Kidney glomerular epithelial cell (primary cell): ENCODE measurements at regions not wholly inside any gene's neighbourhood (a gene's known extent, or its start where the extent isn't known, plus 50 kb on each side); places are given as distances from the start of the nearest gene placed in this dataset.
"Not testable (repeated sequence)": the region's sequence is repeated elsewhere in the genome, so short reads cannot be mapped to it uniquely, and the experiment has no call there.

Source experiments
- DNase-seq: peaks from one replicate; lab custom pipeline; 2025; lab: John Stamatoyannopoulos, UW

DNA sequence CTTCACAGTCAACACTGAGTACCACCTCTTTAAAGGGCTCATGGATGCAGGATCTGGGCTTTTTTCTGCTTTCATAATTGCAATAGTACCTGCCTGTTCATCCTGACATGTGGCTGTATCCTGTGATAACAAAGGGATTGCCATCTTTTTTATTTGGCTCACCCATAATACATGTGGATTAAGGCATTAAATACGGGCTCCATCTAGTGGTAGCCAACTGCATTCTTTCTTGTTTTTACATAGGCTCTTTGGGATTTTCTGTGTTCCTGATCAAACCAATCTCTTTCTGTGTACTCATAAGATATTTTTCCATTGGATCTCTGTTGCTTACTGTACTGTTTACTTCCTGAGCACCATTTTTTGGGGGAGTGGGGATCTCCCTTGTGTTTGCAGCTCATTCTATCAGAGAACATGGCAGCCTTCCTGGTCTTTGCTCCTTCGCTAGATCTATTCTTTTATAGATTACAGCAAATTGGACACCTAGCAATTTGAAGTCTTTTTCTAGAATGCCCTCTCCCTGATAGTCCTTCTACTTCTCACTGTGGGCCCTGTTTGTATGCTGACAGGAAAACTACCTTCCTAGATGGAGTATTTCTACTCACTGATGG lies 723.4 kb upstream of the MDGA2 start:
- peak; percentile 77 for DNase-seq

DNA sequence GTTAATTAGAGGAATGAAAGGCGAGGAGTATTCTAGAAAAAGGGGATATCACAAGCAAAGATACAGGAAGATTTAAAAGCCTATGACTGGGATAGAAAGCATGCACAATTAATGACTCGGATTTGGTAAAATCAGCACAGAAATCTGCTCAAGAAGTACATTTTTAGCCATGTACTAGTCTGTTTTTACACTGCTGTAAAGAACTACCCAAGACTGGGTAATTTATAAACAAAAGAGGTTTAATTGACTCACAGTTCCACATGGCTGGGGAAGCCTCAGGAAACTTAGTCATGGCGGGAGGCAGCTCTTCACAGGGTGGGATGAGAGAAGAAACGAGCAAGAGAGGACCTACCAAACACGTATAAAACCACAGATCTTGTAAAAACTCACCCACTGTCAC lies 716.3 kb upstream of the MDGA2 start:
- DNase-seq, result peak; percentile 52

DNA sequence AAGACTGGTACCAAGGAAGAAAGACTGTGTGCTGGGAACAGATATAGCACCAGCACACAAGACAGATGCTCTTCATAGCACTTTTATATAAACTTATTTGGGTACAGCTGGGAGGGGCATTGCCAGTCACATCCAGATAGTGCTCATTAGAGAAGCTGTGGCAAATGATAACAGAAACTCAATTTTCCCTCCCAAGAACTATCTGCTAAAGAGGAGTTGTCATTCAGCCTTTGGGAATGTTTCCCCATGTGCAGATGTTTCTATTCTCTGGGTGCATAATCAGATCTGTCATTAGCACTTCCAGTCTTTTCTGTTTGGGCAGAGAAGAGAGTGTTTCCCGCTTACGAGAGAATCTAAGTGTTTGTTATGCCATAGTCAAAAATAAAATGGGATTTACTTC lies 714.9 kb upstream of the MDGA2 start:
- no peak for DNase-seq

DNA sequence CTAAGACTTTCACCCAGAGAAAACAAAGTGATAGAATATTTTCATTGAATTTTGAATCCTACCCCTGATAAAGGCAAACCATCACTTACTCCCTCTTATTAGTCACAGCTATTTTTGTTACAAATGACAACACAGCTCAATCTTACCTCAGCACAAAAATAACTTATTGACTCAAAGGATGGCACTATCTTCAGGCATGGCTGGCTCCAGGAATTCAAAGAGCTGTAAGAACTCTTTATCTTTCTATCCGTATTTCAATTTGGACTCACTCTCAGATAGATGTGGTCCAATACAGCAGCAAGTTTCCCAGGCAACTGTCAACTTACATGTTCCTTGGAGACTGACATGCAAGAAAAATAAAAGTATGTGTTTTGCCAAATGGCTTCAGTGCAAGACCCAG lies 709.4 kb upstream of the MDGA2 start:
- peak; percentile 97 for DNase-seq

DNA sequence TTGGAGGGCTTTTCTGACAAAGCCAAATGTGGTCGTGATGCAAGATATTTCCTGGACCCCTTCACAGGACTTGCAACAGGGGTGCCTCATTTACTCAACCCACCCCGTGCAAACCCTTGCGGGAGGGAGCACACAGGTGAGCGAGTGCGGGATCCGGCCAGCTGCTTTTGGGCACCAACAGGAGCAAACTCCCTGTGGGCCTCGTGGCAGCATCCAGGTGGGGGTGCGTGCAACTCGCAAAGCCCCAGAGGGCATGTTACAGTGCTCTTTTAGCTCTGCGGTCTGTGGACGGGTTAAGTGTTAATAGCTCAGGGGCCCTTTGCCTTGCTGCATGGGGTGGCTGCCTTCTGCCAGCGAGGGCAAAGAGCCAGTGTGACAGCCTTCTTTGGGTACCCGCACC lies 707.6 kb upstream of the MDGA2 start:
- no peak for DNase-seq

DNA sequence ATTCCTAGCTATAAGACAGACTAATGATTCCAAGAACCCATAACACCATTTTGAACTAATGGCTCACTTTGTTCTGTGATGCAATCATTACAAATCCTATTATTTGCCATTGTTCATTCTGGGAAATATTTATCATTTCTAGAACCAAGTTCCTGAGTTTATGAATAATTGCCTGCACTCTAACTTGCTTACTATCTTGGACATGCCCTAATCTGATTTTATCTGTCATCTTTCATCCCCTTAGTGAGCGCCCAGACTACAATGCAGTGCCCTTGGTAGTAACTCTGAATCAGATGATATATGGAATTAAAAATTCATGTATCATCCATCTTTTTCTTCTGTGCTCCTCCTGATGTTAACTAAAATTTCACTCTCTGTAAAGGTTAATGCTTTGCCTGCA lies 703.1 kb upstream of the MDGA2 start:
- DNase-seq, result no peak

DNA sequence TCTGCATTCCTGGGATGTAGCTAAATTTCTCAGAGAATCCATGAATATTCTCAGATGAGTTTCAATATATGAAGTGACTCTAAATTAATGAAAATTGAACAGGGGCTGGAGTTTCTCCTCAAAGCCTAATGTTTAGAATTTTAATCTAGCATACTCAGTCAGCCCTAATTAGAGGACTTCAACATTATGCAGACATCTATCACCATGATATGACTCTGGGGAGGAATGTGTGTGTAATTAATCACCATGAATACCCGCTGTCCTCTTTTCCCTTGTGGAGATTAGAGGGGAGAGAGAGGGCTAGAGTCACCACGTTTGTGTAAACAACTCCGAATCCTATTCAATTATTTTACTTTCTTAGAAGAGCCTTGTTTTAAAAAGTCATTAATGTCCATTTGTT lies 698.6 kb upstream of the MDGA2 start:
- peak; percentile 43 for DNase-seq

DNA sequence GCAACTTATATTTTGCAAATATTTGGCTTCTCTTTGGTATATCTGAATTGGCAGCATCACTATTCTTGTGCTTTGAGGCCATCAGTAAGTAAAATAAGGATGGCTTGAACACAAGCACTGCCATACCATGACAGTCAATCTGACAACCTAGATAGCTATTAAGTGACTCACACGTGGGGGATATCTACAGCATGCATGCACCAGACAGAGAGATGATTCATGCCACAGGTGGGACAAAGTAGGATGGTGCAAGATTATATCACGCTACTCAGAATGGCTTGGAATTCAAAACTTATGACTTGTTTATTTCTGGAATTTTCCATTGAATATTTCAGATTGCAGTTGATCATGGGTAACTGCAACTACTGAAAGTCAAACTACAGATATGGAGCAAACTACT lies 675.6 kb upstream of the MDGA2 start:
- peak; percentile 76 for DNase-seq

DNA sequence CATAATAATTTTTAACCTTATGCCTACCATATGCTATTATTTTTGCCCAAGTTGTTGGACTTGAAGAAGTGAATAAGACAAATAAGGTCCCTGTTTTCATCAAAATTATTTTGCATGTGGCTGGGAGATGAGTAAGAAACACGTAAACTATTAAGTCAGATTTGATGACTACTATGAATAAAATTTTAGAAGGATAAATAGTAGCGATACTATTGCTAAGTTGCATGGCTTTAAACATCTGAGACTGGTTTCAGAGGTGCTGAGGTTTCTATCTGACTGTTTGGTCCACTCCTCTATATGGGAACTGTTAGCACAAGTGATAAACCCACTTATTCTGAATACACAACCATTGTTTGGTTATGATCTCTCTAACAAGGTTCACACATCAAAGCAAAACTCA lies 674.3 kb upstream of the MDGA2 start:
- no peak for DNase-seq

DNA sequence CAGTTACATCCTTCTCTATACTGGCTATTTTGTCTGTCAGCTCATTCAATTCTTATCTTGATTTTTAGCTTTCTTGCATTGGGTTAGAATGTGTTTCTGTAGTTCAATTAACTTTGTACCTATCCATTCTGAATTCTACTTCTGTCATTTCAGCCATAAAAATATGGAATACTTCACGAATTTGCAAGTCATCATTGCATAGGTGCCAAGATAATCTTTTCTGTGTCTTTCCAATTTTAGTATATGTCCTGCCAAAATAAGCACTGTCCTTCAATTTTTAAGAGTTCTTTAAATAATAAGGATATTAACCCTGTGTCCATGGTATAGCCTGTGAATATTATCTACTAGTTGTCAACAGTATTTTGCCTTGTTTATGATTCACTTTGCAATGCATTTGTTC lies 665.7 kb upstream of the MDGA2 start:
- DNase-seq, result no peak

DNA sequence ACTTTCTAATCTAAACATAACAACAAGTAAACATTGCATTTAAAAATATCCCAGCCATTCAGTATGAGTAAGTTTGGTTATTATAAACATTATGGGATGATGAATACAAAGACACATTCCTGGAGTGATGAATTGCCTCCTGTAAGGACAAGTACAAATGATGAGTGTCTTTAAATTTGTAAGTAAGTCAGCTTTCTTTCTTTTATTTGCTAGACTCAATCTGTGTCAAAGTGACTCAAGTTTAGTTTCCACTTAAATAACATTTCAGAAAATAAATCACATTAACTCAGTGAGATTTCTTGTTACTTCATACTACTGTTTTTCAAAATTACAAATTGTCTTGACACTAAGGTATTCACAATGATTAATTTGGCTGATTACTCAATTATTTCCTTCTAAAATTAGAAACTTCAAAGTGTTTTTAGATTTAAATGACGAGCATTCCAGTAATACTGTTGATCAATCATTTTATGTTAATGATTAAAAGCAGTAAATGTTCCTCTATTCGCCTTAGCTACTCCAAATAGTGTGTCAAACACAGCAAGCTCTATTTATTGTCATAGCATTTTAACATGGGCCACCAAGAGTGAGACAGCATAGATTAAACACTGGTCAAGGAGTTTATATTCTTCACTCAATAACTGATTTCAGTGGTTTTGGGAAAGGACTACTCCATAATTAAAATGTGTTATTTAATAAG lies 658.0 kb upstream of the MDGA2 start:
- DNase-seq, result peak; percentile 57

DNA sequence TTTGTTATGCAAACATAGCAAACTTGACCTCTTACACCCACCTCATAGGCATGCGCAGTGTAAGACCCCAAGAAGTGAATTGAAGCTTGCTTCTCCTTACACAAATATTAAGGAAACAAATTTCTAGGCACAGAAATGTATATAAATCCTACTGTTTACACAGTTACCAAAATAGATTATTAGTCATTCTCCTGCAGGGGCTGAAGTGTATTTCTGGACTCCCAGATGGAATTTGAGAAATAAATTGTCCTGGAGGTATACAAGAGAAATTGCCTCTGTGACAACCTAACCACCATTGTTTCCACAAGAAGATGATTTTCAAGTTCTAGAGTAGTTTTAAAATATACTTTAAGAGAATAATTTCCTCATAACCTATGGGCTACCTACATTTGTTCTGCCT lies 656.0 kb upstream of the MDGA2 start:
- DNase-seq, result no peak

DNA sequence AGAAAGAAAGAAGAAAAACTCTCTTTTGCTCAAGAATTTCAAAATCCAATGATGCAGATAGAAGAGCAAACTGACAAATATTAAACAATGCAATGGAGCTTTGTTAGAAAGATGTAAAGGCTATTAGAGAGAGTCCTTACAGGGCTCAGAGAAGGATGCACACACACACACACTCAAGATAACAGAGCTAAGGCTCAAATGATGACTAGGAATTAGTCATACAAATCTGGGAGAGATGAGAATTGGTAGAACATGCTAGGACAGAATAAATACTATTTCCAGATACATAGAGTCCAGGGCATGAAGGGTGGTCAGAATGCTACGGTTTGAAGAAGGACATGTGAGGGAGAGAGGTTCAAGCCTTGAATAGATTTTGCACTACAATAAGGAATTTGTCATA lies 650.1 kb upstream of the MDGA2 start:
- peak; percentile 46 for DNase-seq

DNA sequence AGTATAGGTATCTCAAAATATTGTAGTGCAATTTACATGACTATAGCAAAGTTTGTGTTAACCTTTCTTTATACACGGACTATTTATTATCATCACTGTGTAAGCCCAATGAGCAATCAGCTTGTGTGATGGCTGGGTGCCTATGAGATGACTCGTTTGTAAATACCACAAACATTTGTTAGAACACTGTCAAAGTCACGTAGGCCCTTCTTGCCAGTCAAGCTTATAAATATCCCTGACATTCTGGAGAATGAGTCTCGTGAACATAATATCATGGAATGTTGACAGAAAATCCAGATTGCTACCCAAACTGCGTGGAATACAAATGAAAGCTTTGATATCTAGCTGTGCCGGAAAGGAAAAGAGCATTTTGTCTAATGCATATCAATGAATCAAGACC lies 648.3 kb upstream of the MDGA2 start:
- peak; percentile 76 for DNase-seq

DNA sequence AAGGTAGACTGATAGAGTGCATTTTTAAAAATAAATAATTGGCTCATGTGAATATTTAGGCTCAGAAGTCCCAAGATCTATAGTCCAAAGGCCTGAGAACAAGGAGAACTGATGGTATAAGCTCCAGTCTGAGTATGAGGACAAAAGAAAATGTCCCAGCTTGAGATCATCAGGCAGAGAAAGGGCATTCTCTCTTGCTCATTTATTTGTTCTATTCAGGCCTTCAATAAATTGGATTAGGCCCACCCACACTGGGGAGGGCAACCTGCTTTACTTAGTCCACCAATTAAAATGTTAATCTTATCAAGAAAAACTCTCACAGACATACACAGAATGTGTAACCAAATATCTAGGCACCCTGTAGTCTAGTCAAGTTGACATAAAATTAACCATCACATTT lies 644.4 kb upstream of the MDGA2 start:
- no peak for DNase-seq

DNA sequence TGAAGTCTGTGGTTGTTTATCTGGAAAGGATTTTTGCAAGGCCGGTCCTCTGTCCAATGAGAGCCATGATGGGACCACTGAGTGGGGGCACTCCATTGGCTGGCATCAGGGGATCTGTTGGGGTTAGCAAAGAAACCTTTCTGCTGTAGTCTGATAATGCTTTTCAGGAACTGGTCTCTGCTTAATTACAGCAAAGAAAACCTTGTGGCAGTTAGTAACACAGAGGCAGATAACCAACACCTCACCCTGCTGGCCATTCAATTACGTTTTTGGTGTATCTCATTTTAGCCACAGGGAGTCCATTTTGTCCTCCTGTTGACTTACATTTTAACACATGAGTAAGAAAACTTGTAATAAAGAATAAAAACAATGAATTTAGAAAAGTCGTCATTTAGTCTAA lies 629.3 kb upstream of the MDGA2 start:
- DNase-seq, result no peak

DNA sequence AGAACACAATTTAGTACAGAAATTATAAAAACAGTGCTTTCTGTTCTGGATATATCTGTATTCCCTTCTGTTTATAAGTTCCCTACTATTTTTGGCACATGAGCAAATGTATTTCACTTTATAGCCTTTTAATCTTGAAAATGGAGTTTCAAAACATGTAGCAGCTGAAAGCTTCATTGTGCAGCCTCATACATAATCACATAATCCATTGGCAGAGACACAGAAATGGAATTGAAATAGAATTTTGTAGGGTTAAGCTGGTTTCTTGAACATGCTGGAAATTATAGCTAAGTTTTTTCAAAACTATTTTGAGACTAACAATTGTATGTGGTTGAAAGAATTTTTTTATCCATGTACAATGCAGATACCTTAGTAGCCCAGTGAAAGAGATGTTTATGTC lies 614.3 kb upstream of the MDGA2 start:
- DNase-seq, result no peak

DNA sequence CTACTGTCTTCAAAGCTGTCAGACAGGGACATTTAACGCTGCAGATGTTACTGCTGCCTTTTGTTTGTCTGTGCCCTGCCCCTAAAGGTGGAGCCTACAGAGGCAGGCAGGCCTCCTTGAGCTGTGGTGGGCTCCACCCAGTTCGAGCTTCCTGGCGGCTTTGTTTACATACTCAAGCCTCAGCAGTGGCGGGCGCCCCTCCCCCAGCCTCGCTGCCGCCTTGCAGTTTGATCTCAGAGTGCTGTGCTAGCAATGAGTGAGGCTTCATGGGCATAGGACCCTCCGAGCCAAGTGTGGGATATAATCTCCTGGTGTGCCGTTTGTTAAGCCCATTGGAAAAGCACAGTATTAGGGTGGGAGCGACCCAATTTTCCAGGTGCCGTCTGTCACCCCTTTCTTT lies 609.8 kb upstream of the MDGA2 start:
- DNase-seq, result not testable (repeated sequence)

DNA sequence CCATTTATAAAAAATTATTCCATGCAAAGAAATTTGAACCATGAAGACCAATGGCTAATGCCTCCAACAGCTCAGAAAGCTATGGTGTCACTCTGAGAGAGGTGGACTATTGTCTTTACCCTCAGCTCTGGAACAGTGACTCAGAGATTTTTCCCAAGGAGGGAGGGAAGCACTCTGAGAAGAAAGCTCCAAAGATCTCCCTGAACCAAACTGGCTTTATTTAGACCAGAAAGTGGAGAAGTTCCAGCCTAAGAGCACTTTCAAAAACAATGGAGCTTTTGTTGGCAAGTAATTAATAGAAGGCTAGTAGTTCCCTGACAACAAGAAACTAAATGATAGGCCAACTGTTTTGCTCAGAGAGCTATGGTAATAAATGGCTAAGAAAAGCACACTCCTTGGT lies 599.9 kb upstream of the MDGA2 start:
- DNase-seq, result peak; percentile 23

DNA sequence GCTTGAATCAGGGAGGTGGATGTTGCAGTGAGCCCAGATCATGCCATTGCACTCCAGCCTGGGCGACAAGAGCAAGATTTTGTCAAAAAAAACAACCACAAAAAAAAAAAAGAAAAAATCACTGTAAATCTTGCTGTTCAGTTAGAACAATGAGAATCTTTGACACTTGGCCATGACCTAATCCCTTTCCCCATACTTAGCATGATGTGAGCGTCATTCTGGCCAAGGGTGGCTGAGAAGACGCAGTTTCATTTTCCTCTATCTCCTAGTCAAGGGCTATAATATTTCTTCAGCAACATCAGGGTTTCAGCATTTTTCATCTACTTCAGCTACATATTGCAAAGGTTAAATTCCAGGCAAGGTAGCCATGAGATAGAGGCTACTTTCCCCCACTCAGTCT lies 599.4 kb upstream of the MDGA2 start:
- DNase-seq, result no peak

DNA sequence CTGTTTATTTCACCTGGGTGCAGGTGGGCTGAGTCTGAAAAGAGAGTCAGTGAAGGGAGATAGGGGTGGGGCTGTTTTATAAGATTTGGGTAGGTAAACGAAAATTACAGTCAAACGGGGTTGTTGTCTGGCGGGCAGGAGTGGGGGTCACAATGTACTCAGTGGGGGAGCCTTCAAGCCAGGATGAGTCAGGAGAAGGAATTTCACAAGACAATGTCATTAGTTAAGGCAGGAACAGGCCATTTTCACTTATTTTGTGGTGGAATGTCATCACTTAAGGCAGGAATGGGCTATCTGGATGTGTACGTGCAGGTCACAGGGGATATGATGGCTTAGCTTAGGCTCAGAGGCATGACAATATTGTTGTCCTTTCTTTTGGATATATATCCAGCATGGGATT lies 592.5 kb upstream of the MDGA2 start:
- not testable (repeated sequence) for DNase-seq

DNA sequence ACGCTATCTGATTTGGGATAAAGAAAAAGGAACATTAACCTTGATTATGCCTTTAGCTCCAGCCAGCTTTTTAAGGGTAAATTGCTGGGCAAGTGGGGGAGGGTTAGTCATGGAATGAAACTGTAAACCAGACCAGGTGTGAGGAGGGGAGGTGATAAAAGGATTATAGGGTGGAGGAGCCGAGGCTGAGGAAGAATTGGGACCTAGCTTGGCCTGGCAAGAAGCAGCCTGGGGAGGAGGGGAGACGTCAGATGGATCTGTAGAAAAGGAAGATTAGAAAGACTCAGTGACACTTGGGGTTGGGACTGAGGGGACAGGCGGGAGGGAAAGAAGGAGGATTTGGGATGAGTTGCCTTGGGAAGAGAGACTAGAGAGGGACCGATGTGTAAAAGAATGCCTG lies 590.8 kb upstream of the MDGA2 start:
- DNase-seq, result not testable (repeated sequence)

DNA sequence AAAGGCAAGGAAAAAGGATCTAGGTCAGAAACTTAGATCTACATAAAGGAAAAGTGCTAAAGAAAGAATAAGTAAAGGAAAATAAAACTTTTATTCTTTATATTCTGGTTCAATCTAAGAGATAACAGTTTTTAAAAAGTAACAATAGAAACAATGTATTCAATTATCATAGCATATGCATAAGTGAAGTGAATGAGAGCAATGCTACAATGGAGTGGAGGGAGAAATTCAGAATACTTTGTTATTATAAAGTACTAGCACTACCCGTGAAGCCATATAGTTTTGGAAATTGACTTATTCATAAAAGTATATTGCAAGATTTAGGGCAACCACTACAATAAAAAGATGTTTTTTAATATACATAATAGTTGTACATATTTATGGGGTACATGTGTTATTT lies 586.0 kb upstream of the MDGA2 start:
- DNase-seq, result no peak
